H1 (cell line): ENCODE measurements at regions not wholly inside any gene's neighbourhood (a gene's known extent, or its start where the extent isn't known, plus 50 kb on each side); places are given as distances from the start of the nearest gene placed in this dataset.

Experiments used
- ASH2L ChIP-seq: fragments of 200-600, 300-600 bp; sonication (generic); IDR thresholded peaks from one replicate; pipeline ENCODE4 v1.7.1; 2017; ENCODE audit warnings: low read length
- ATF2 ChIP-seq: IDR thresholded peaks from 2 replicates; pipeline ENCODE4 v1.6.1; 2012; ENCODE audit warnings: low read length, inconsistent platforms
- BCL11A ChIP-seq, 2 experiments: IDR thresholded peaks; one replicate each; pipeline ENCODE4 v1.6.1; 2011; ENCODE audit warnings: low read depth in 2 of 2, low read length in 2 of 2, mild to moderate bottlenecking in 2 of 2
- CHD2 ChIP-seq: IDR thresholded peaks from 2 replicates; pipeline ENCODE4 v1.6.1; 2012; ENCODE audit warnings: low read length, improper control_type of control experiment
- CHD7 ChIP-seq: fragments of 300-600 bp; sonication (generic); IDR thresholded peaks from 2 replicates; pipeline ENCODE4 v1.7.1; 2012; ENCODE audit warnings: low read length, moderate library complexity, mild to moderate bottlenecking, inconsistent platforms; ENCODE audit not compliant: insufficient replicate concordance
- GTF2F1 ChIP-seq: IDR thresholded peaks from 2 replicates; pipeline ENCODE4 v1.6.1; 2012; ENCODE audit warnings: low read depth, low read length, improper control_type of control experiment, borderline replicate concordance
- HDAC6 ChIP-seq: IDR thresholded peaks from one replicate; pipeline ENCODE4 v1.7.1; 2012; ENCODE audit warnings: low read depth, mild to moderate bottlenecking, inconsistent platforms, low read length, moderate library complexity
- KDM5A ChIP-seq: fragments of 200-600 bp; IDR thresholded peaks from 2 replicates; pipeline ENCODE4 v1.7.1; 2012; ENCODE audit warnings: mild to moderate bottlenecking, low read length, inconsistent platforms, mixed read lengths
- POLR2AphosphoS5 ChIP-seq: IDR thresholded peaks from 2 replicates; pipeline ENCODE4 v1.6.1; 2011; ENCODE audit warnings: low read depth, low read length
- RFX5 ChIP-seq: IDR thresholded peaks from 2 replicates; pipeline ENCODE4 v1.6.1; 2011; ENCODE audit warnings: low read depth, low read length, improper control_type of control experiment, borderline replicate concordance
- SIRT6 ChIP-seq: IDR thresholded peaks from one replicate; pipeline ENCODE4 v1.7.1; 2012; ENCODE audit warnings: low read length, inconsistent platforms

DNA sequence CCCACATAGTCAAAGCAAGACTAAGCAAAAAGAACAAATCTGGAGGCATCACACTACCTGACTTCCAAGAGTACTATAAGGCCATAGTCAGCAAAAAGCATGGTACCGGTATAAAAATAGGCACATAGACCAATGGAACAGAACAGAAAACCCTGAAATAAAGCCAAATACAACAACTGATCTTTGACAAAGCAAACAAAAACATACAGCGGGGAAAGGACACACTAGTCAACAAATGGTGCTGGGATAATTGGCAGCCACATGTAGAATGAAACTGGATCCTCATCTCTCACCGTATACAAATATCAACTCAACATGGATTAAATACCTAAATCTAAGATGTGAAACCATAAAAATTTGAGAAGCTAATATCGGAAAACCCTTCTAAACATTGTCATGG, 819.3 kb upstream of the FRG1 start (continued):
- TF ChIP-seq CHD7 (no peak), BCL11A (IDR thresholded peaks at IDR 0.05; ENCODE audit: low read depth in 2 of 2, low read length in 2 of 2) (no peak), GTF2F1 (no peak), POLR2AphosphoS5 (no peak), KDM5A (no peak), HDAC6 (no peak), SIRT6 (no peak), RFX5 (no peak), ATF2 (no peak), ASH2L (no peak), CHD2 (no peak)
